HG03520 (cell line): ENCODE measurements at regions not wholly inside any gene's neighbourhood (a gene's known extent, or its start where the extent isn't known, plus 50 kb on each side); places are given as distances from the start of the nearest gene placed in this dataset.

ENCODE experiments used
- ATAC-seq: cut with Tn5 transposase; IDR thresholded peaks from one replicate; pipeline ENCODE4 v1.9.1; 2021; ENCODE audit warnings: mild to moderate bottlenecking, moderate library complexity; ENCODE audit not compliant: unreplicated experiment

GRCh38 chr3:158961911-158962310 is 160.1 kb downstream of the MFSD1 start:
- no peak for ATAC-seq

GRCh38 chr3:158970006-158970405 is 168.2 kb downstream of the MFSD1 start:
- ATAC-seq, result no peak

GRCh38 chr3:158974904-158975303 is 173.1 kb downstream of the MFSD1 start:
- no peak for ATAC-seq

GRCh38 chr3:158976966-158977365 is 175.1 kb downstream of the MFSD1 start:
- ATAC-seq, result no peak

- ATAC-seq, result no peak
Measured at GRCh38 chr3:158977497-158977896, 175.6 kb downstream of the MFSD1 start.

- ATAC-seq, result no peak
Measured at GRCh38 chr3:158983216-158984099, 181.6 kb downstream of the MFSD1 start.

- no peak for ATAC-seq
Measured at GRCh38 chr3:158991146-158991705, 189.4 kb downstream of the MFSD1 start.

GRCh38 chr3:158992463-158992862 is 190.6 kb downstream of the MFSD1 start:
- ATAC-seq, result no peak

GRCh38 chr3:158994386-158994785 is 192.5 kb downstream of the MFSD1 start:
- ATAC-seq, result no peak

- no peak for ATAC-seq
Measured at GRCh38 chr3:159001711-159002110, 199.9 kb downstream of the MFSD1 start.

- no peak for ATAC-seq
Measured at GRCh38 chr3:159005137-159005536, 203.3 kb downstream of the MFSD1 start.

GRCh38 chr3:159007331-159007730 is 205.5 kb downstream of the MFSD1 start:
- no peak for ATAC-seq

GRCh38 chr3:159008401-159008800 is 206.5 kb downstream of the MFSD1 start:
- ATAC-seq, result no peak

- no peak for ATAC-seq
Measured at GRCh38 chr3:159018341-159018740, 216.5 kb downstream of the MFSD1 start.

GRCh38 chr3:159025733-159026132 is 223.9 kb downstream of the MFSD1 start:
- ATAC-seq, result no peak

- ATAC-seq, result no peak
Measured at GRCh38 chr3:159026510-159026909, 224.7 kb downstream of the MFSD1 start.

GRCh38 chr3:159028706-159029105 is 226.9 kb downstream of the MFSD1 start:
- no peak for ATAC-seq

GRCh38 chr3:159029306-159030026 is 227.6 kb downstream of the MFSD1 start:
- ATAC-seq, result peak; percentile 75

- no peak for ATAC-seq
Measured at GRCh38 chr3:159030138-159030670, 228.3 kb downstream of the MFSD1 start.

GRCh38 chr3:159030886-159031679 is 229.2 kb downstream of the MFSD1 start:
- ATAC-seq, result no peak

GRCh38 chr3:159032311-159032710 is 230.5 kb downstream of the MFSD1 start:
- no peak for ATAC-seq
